Peyer's patch (tissue), 4 donors: ENCODE measurements at regions not wholly inside any gene's neighbourhood (a gene's known extent, or its start where the extent isn't known, plus 50 kb on each side); places are given as distances from the start of the nearest gene placed in this dataset.

ENCODE experiments used
- POLR2A ChIP-seq, 2 donors: fragments of 450-650 bp; IDR thresholded peaks; one replicate each; pipeline ENCODE4 v1.5.1; 2017; ENCODE audit warnings: antibody characterized with exemption in 2 of 2, mild to moderate bottlenecking in 2 of 2, moderate library complexity in 2 of 2
- TF ChIP-seq, protein P1 (sequence below), 6 experiments: fragments of 450-650 bp in 4 of 6; fragments of 200-600 bp in 2 of 6; sonication (generic) in 1 of 6; IDR thresholded peaks; one replicate each; pipeline ENCODE4 v1.5.1; 2017 to 2019; ENCODE audit warnings: antibody characterized with exemption in 6 of 6, mild to moderate bottlenecking in 3 of 6, moderate library complexity in 1 of 6

- TF ChIP-seq, protein P1, sequence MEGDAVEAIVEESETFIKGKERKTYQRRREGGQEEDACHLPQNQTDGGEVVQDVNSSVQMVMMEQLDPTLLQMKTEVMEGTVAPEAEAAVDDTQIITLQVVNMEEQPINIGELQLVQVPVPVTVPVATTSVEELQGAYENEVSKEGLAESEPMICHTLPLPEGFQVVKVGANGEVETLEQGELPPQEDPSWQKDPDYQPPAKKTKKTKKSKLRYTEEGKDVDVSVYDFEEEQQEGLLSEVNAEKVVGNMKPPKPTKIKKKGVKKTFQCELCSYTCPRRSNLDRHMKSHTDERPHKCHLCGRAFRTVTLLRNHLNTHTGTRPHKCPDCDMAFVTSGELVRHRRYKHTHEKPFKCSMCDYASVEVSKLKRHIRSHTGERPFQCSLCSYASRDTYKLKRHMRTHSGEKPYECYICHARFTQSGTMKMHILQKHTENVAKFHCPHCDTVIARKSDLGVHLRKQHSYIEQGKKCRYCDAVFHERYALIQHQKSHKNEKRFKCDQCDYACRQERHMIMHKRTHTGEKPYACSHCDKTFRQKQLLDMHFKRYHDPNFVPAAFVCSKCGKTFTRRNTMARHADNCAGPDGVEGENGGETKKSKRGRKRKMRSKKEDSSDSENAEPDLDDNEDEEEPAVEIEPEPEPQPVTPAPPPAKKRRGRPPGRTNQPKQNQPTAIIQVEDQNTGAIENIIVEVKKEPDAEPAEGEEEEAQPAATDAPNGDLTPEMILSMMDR (IDR thresholded peaks at IDR 0.05): no peak
- no peak for TF ChIP-seq POLR2A (IDR thresholded peaks at IDR 0.05)
Measured at GRCh38 chrX:78543281-78543680, 115.8 kb downstream of the RTL3 start.
